ENCODE measurements at regions not wholly inside any gene's neighbourhood (a gene's known extent, or its start where the extent isn't known, plus 50 kb on each side); places are given as distances from the start of the nearest gene placed in this dataset.

DNA sequence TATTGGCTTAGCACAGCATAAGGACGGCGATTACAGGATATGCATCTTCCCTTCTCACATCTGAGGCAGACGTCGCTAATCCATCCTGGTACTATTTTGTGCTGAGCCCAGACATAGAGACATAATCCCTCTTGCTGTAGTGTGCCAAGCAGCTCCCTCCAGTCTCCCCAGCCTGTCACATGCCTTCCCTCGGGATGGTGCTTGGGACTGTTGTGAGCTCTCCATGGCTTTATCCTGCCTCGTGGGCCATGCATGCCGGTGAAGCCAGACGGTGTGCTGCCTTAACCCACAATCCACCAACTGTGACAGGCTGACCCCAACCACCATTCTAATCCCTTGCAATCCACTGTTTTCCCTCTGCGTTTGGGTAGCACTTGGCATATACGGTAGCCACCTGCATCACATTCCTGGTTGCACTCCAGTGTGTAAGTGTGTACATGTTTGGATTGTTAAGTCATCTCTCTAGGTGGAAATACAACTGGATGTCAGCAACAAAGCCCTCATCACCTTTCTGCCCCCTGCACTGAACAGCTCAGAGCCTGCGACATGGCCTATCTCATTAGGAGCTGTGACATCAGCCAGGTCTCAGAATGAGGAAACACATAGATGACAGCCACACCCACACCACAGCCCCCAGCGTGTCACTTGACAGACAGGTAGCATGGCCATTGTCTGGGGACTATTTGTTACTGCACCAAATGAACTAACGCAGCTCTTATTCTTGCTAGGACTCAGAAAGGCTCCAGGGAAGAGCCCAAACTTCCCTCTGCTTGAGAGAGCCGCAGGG, 374.8 kb upstream of the CDH4 start:
- TF ChIP-seq, protein P1, sequence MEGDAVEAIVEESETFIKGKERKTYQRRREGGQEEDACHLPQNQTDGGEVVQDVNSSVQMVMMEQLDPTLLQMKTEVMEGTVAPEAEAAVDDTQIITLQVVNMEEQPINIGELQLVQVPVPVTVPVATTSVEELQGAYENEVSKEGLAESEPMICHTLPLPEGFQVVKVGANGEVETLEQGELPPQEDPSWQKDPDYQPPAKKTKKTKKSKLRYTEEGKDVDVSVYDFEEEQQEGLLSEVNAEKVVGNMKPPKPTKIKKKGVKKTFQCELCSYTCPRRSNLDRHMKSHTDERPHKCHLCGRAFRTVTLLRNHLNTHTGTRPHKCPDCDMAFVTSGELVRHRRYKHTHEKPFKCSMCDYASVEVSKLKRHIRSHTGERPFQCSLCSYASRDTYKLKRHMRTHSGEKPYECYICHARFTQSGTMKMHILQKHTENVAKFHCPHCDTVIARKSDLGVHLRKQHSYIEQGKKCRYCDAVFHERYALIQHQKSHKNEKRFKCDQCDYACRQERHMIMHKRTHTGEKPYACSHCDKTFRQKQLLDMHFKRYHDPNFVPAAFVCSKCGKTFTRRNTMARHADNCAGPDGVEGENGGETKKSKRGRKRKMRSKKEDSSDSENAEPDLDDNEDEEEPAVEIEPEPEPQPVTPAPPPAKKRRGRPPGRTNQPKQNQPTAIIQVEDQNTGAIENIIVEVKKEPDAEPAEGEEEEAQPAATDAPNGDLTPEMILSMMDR (IDR thresholded peaks at IDR 0.05; ENCODE audit: control insufficient read depth, insufficient read depth, low read depth, low read length, missing control alignments), result no peak
- DNase-seq (ENCODE audit: low read depth), result no peak
- no peak overlapping the region for H3K4me3 ChIP-seq (ENCODE audit: control insufficient read depth, low read depth, low read length)

DNA sequence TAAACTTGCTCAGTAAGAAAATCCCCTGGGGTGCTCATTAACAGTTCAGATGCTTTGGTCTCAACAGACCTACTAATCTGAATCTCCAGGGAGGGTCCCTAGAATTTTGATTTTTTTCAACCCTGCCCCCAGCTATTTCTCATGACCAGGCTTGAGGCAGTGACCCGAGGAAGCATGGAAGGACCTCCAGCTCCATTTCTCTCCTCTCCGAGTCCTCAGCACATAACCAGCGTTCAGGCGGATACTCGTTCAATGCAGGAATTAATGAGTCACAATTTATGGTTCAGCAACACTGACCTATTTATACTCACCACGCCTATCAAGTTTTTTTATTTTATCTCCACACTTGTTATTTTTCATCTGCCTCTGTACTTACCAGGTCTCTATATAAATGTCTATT, 369.2 kb upstream of the CDH4 start:
- H3K4me3 ChIP-seq (ENCODE audit: control insufficient read depth, low read depth, low read length), result no peak overlapping the region
- TF ChIP-seq, protein P1 (IDR thresholded peaks at IDR 0.05; ENCODE audit: control insufficient read depth, insufficient read depth, low read depth, low read length, missing control alignments), result no peak
- no peak for DNase-seq (ENCODE audit: low read depth)

DNA sequence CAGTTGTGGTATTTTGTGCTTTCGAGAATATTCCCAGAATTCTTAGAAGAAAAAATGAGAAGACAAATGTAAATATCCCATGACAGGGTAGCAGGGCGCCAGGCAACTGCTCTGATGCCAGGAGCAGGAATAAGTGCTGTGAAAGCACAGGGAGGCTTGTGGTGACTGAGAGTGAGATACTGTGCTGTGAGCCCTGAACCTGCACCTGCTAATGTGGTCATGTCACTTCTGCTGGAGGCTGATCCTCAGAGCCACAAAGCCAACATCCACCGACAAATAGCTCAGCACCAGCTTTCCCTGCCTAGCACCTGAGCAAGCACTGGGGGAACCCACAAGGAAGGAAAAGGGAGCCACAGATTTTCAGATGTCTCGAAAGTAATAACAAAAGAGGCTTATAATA, 368.6 kb upstream of the CDH4 start:
- TF ChIP-seq, protein P1 (IDR thresholded peaks at IDR 0.05; ENCODE audit: control insufficient read depth, insufficient read depth, low read depth, low read length, missing control alignments), result no peak
- no peak for DNase-seq (ENCODE audit: low read depth)
- no peak overlapping the region for H3K4me3 ChIP-seq (ENCODE audit: control insufficient read depth, low read depth, low read length)

DNA sequence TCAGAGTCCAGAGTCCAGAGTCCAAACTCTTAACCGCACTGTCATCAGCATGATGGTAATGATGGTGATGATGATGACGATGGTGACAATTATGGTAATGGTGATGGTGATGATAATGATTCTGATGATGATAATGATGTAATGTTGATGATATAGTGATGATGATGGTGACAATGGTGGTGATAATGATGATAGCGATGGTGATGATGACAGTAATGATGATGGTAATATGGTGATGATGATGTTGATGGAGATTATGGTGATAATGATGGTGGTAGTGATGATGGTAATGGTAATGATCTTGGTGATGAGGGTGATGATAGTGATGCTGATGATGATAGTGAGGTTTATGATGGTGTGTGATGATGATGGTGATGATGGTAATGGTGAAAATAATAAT, 367.8 kb upstream of the CDH4 start:
- no peak overlapping the region for H3K4me3 ChIP-seq (ENCODE audit: control insufficient read depth, low read depth, low read length)
- TF ChIP-seq, protein P1 (IDR thresholded peaks at IDR 0.05; ENCODE audit: control insufficient read depth, insufficient read depth, low read depth, low read length, missing control alignments), result no peak
- DNase-seq (ENCODE audit: low read depth), result no peak

DNA sequence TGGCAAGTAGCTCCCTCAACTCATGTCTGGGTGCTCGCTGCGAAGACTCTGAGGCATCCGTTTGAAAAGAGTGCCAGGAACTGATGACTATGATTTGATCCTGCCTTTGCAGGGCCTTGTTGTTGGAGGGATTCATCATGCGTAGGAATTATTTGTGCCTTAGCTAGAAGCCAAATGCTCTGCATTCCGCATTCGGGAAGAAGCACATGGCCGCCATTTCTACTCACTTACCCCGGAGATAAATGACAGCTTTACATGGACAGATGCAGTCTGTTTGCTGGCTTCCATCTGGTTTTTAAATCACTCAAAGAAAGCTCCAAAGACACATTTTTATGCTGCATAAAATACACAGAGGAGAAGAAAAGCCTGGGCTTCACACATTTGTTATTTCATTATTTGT, 363.3 kb upstream of the CDH4 start:
- TF ChIP-seq, protein P1 (IDR thresholded peaks at IDR 0.05; ENCODE audit: control insufficient read depth, insufficient read depth, low read depth, low read length, missing control alignments), result no peak
- no peak overlapping the region for H3K4me3 ChIP-seq (ENCODE audit: control insufficient read depth, low read depth, low read length)
- no peak for DNase-seq (ENCODE audit: low read depth)

DNA sequence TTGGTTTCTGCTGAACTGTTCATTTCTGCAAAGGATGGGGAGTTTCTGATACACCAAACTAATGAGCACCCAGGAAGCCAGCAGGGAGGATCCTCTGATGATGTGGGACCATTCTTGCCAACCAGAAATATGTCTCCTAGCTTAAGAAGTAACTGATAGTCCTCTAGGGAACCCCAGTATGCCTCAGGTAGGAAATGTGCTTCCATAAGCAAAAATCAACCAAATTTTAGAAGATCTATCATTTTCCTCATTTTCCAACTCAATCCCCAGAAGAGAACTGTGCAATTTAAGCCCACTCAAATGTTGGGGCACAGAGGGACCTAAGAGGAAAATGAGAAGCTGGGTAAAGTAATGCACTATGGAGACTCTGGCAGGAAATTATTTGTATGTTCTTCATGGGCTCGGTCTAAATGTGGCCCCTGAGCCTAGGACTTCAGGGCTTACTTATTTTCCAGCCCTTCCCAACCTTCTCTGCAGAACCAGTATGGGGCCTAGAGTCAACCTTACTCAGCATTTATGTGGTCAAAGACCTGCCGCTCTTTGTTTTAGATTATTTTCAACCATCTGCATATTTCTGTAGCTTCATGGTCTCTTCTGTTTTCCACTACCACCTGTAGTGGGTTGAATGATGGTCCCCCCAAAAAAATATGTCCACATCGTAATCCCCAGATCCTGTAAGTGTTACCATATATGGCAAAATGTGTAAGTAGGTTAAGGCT, 359.8 kb upstream of the CDH4 start:
- TF ChIP-seq, protein P1 (IDR thresholded peaks at IDR 0.05; ENCODE audit: control insufficient read depth, insufficient read depth, low read depth, low read length, missing control alignments), result no peak
- DNase-seq (ENCODE audit: low read depth), result no peak
- no peak overlapping the region for H3K4me3 ChIP-seq (ENCODE audit: control insufficient read depth, low read depth, low read length)
